CD4-positive, CD25-positive, alpha-beta regulatory T cell (primary cell): ENCODE measurements at regions not wholly inside any gene's neighbourhood (a gene's known extent, or its start where the extent isn't known, plus 50 kb on each side); places are given as distances from the start of the nearest gene placed in this dataset.

ENCODE experiments used
- ATAC-seq, 2 donors: fragments of 150-1000 bp; cut with Tn5 transposase; one replicate each; pipeline ENCODE4 v1.10.0; 2021; ENCODE audit warnings: low read depth in 2 of 2, moderate number of reproducible peaks in 2 of 2, moderate library complexity in 1 of 2
- DNase-seq, 3 donors: peaks; one replicate each; pipeline versions ENCODE4 v3.0.0 to v3.0.0-alpha.2; 2012 to 2022; ENCODE audit warnings: mixed read lengths in 1 of 3
- H3K27ac ChIP-seq: one replicate; pipeline ENCODE4 v1.7.0; 2013; ENCODE audit warnings: mild to moderate bottlenecking, low read length; ENCODE audit not compliant: insufficient read depth, poor library complexity, severe bottlenecking
- H3K27me3 ChIP-seq: one replicate; pipeline ENCODE4 v1.7.0; 2013; ENCODE audit warnings: low read length; ENCODE audit not compliant: control insufficient read depth, insufficient read depth
- H3K36me3 ChIP-seq: one replicate; pipeline ENCODE4 v1.7.0; 2013; ENCODE audit warnings: mild to moderate bottlenecking, low read length, moderate library complexity; ENCODE audit not compliant: control insufficient read depth, insufficient read depth
- H3K4me1 ChIP-seq: 2 replicates; pipeline ENCODE4 v1.7.0; 2013; ENCODE audit warnings: mild to moderate bottlenecking, low read length; ENCODE audit not compliant: insufficient read depth, control insufficient read depth, poor library complexity, severe bottlenecking
- H3K4me3 ChIP-seq: one replicate; pipeline ENCODE4 v1.7.0; 2013; ENCODE audit warnings: low read depth, mild to moderate bottlenecking, low read length, moderate library complexity
- H3K9me3 ChIP-seq, 2 experiments: 1 replicate in 1 of 2; 2 replicates in 1 of 2; pipeline ENCODE4 v1.7.0; 2013; ENCODE audit warnings: low read length in 2 of 2, mild to moderate bottlenecking in 1 of 2, moderate library complexity in 1 of 2; ENCODE audit not compliant: control insufficient read depth in 2 of 2
- H3K27ac Mint-ChIP-seq, 3 donors: one replicate each; pipeline ENCODE4 v1.8.0; 2020 to 2022; ENCODE audit warnings: mild to moderate bottlenecking in 3 of 3, mixed read lengths in 3 of 3, moderate library complexity in 2 of 3
- H3K27me3 Mint-ChIP-seq: one replicate; pipeline ENCODE4 v1.8.0; 2022; ENCODE audit warnings: mild to moderate bottlenecking, mixed read lengths
- H3K36me3 Mint-ChIP-seq: one replicate; pipeline ENCODE4 v1.8.0; 2020; ENCODE audit warnings: mixed read lengths
- H3K4me1 Mint-ChIP-seq, 4 donors: one replicate each; pipeline ENCODE4 v1.8.0; 2020 to 2022; ENCODE audit warnings: mixed read lengths in 4 of 4, mild to moderate bottlenecking in 1 of 4
- H3K4me3 Mint-ChIP-seq, 4 donors: one replicate each; pipeline ENCODE4 v1.8.0; 2020 to 2022; ENCODE audit warnings: mild to moderate bottlenecking in 4 of 4, mixed read lengths in 4 of 4, moderate library complexity in 3 of 4
- H3K9me3 Mint-ChIP-seq, 7 donors: one replicate each; pipeline ENCODE4 v1.8.0; 2020 to 2022; ENCODE audit warnings: mixed read lengths in 7 of 7, mild to moderate bottlenecking in 3 of 7, moderate library complexity in 2 of 7

DNA sequence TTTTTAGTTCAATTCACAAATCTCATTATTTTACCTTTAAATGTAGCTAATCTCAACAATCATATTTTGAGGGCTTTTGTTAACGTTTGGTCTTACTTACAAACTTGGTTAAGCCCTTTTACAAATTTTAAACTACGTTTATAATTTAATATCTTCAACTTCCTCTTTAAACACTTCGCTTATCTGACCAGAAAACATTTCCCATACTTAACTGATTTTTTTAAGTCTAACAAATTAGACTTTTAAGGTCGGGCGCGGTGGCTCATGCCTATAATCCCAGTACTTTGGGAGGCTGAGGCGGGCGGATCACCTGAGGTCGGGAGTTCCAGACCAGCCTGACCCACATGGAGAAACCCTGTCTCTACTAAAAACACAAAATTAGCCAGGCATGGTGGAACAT is 300.9 kb downstream of the LMX1A start:
- Mint-ChIP-seq H3K27ac (no peak overlapping the region), H3K4me1 (no peaks in the 10 kb centered on the region)

DNA sequence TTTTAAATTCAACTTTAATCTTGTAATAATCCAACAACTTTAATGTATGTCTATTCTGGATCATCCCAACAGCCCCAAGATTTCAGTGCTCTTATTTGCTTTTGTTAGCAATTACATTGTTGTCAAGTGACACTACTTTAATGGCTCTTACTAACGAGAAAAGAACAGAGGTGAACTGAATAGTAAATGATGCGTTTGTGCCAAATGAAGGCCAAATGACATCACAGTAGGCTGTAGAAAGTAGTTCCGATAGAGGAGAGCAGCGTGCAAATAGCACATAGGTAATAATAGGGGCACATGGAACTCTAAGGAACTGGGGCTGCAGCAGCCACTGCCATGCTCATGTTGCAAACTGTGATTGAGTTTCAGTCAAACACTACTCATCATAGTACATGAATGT is 301.9 kb downstream of the LMX1A start:
- no peaks in the 10 kb centered on the region for H3K4me1 ChIP-seq
- H3K9me3 ChIP-seq = no peaks in the 10 kb centered on the region
- no peaks in the 10 kb centered on the region for H3K27me3 ChIP-seq
- Mint-ChIP-seq H3K36me3 (no peaks in the 10 kb centered on the region), H3K9me3 (peaks cover 0 to 2% (median 0%) of the 10 kb centered on the region in 7 donors), H3K27ac (no peak overlapping the region), H3K4me3 (no peak overlapping the region), H3K4me1 (no peaks in the 10 kb centered on the region), H3K27me3 (peaks cover 6% of the 10 kb centered on the region)
- no peak overlapping the region for H3K27ac ChIP-seq
- H3K4me3 ChIP-seq = no peak overlapping the region
- no peaks in the 10 kb centered on the region for H3K36me3 ChIP-seq
- ATAC-seq (no peak), DNase-seq (no peak)

More for the DNA sequence above, 300.9 kb downstream of the LMX1A start:
- H3K4me3 Mint-ChIP-seq = no peak overlapping the region
- DNase-seq (no peak), ATAC-seq (no peak)
- Histone ChIP-seq H3K4me1 (no peaks in the 10 kb centered on the region), H3K4me3 (no peak overlapping the region), H3K27ac (no peak overlapping the region), H3K36me3 (no peaks in the 10 kb centered on the region), H3K9me3 (no peaks in the 10 kb centered on the region), H3K27me3 (no peaks in the 10 kb centered on the region)
- peaks cover 0 to under 1% (median 0%) of the 10 kb centered on the region in 7 donors for H3K9me3 Mint-ChIP-seq
- peaks cover under 1% of the 10 kb centered on the region for H3K27me3 Mint-ChIP-seq
- no peaks in the 10 kb centered on the region for H3K36me3 Mint-ChIP-seq

DNA sequence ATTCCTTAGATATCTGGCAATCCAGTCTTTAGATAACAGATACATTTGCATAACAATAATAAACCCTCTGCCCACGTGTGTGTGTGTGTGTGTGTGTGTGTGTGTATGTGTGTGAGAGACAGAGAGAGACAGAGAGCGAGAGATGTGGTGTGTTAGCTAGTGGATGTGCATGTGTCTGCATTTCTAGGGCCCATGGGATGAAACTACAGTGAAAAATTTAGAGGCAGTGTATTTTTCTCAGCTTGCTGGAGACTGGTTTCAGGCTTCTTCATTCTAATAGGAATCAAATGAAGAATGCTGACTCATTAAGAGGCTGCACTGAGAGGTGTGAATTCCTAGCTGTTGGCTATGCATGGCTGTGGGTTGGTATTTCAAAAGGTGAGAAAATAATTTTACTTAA is 303.2 kb downstream of the LMX1A start:
- H3K27me3 Mint-ChIP-seq = peaks cover 6% of the 10 kb centered on the region
- H3K36me3 ChIP-seq = no peaks in the 10 kb centered on the region
- no peaks in the 10 kb centered on the region for H3K9me3 ChIP-seq
- H3K4me3 Mint-ChIP-seq = no peak overlapping the region
- ATAC-seq (no peak), DNase-seq (no peak)
- H3K36me3 Mint-ChIP-seq = no peaks in the 10 kb centered on the region
- H3K4me3 ChIP-seq = no peak overlapping the region
- peaks cover 0 to 2% (median 0%) of the 10 kb centered on the region in 7 donors for H3K9me3 Mint-ChIP-seq
- H3K27ac Mint-ChIP-seq = no peak overlapping the region
- H3K27me3 ChIP-seq = no peaks in the 10 kb centered on the region
- H3K4me1 Mint-ChIP-seq = no peaks in the 10 kb centered on the region
- no peak overlapping the region for H3K27ac ChIP-seq
- H3K4me1 ChIP-seq = no peaks in the 10 kb centered on the region

DNA sequence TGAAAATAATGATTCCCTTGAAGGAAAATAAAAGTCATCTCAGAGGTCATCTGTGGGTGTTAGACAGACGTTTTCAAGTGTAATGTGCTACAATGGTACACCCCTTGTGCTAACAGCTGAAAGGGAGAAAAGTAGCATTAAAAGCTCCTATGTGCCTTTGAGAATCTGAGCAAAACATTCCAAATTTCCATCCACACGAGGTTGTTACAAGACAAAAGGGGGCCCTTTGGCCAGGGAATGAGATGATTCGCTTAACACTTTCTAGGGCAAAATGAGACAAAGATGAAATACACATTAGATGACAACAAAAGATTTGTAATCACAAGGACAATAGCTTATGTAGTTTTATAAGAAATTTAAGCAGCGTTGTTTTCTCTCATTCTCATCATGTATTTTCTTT is 303.6 kb downstream of the LMX1A start:
- Mint-ChIP-seq H3K27me3 (peaks cover 6% of the 10 kb centered on the region), H3K36me3 (no peaks in the 10 kb centered on the region), H3K9me3 (peaks cover 0 to 2% (median 0%) of the 10 kb centered on the region in 7 donors), H3K27ac (no peak overlapping the region), H3K4me1 (no peaks in the 10 kb centered on the region), H3K4me3 (no peak overlapping the region)
- Histone ChIP-seq H3K27ac (no peak overlapping the region), H3K36me3 (no peaks in the 10 kb centered on the region), H3K27me3 (no peaks in the 10 kb centered on the region), H3K4me3 (no peak overlapping the region), H3K9me3 (no peaks in the 10 kb centered on the region), H3K4me1 (no peaks in the 10 kb centered on the region)
- ATAC-seq (no peak), DNase-seq (no peak)

DNA sequence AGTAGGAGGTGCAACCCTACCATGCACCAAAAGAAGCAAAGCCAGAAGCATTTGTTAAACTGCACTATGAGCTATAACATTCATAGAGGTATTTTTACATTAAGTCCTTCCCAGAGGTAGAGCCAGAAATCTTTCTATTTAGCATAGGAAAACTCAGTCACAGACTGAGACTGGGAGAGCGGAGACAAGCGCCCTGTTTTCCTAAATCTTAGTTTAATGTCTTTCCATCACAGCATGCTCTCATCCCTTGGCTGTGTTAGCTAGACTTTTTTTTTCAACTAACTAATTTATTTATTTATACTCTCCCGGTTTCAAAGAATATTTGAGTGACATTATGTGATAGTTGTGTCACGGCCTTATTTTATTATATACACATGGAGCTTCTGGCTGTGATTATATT is 304.1 kb downstream of the LMX1A start:
- Mint-ChIP-seq H3K4me1 (no peaks in the 10 kb centered on the region), H3K27me3 (peaks cover 6% of the 10 kb centered on the region), H3K4me3 (no peak overlapping the region), H3K27ac (no peak overlapping the region), H3K36me3 (no peaks in the 10 kb centered on the region), H3K9me3 (peaks cover 0 to 2% (median 0%) of the 10 kb centered on the region in 7 donors)
- no peaks in the 10 kb centered on the region for H3K4me1 ChIP-seq
- H3K9me3 ChIP-seq = no peaks in the 10 kb centered on the region
- H3K27ac ChIP-seq = no peak overlapping the region
- H3K4me3 ChIP-seq = no peak overlapping the region
- no peaks in the 10 kb centered on the region for H3K36me3 ChIP-seq
- H3K27me3 ChIP-seq = no peaks in the 10 kb centered on the region
- DNase-seq (no peak), ATAC-seq (no peak)

- Histone ChIP-seq H3K27me3 (no peaks in the 10 kb centered on the region), H3K9me3 (no peaks in the 10 kb centered on the region), H3K4me1 (no peaks in the 10 kb centered on the region), H3K36me3 (no peaks in the 10 kb centered on the region), H3K27ac (no peak overlapping the region), H3K4me3 (no peak overlapping the region)
- H3K9me3 Mint-ChIP-seq = peaks cover 0 to 2% (median 0%) of the 10 kb centered on the region in 7 donors
- peaks cover 6% of the 10 kb centered on the region for H3K27me3 Mint-ChIP-seq
- no peak overlapping the region for H3K27ac Mint-ChIP-seq
- DNase-seq (no peak), ATAC-seq (no peak)
- no peaks in the 10 kb centered on the region for H3K36me3 Mint-ChIP-seq
- H3K4me3 Mint-ChIP-seq = no peak overlapping the region
- H3K4me1 Mint-ChIP-seq = no peaks in the 10 kb centered on the region
Observed at GRCh38 chr1:165050246-165050645, 306.3 kb downstream of the LMX1A start.

DNA sequence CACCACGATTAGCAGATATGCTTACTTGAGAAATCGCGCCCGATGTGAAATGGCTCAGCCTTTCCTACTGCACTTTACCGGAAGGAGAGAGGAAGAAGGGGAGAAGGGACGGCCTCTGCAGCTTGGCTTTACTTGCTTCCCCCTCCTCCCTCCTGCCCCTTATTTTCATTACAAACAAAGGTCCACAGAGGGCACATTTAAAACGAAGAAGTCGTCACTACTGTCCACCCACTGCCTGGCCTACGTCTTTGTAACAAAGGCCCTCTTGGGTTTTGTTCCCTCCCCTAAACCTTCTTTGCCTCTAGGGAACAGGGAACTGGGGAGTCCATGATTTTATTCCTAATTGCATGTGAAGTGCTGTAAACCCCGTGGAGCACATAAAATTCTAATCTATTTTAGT is 308.5 kb downstream of the LMX1A start:
- no peaks in the 10 kb centered on the region for H3K36me3 Mint-ChIP-seq
- H3K4me1 Mint-ChIP-seq = no peaks in the 10 kb centered on the region
- Histone ChIP-seq H3K9me3 (no peaks in the 10 kb centered on the region), H3K36me3 (no peaks in the 10 kb centered on the region), H3K4me3 (no peak overlapping the region), H3K4me1 (no peaks in the 10 kb centered on the region), H3K27me3 (no peaks in the 10 kb centered on the region), H3K27ac (no peak overlapping the region)
- ATAC-seq (no peak), DNase-seq (no peak)
- H3K27ac Mint-ChIP-seq = no peak overlapping the region
- H3K4me3 Mint-ChIP-seq = no peak overlapping the region
- peaks cover 6% of the 10 kb centered on the region for H3K27me3 Mint-ChIP-seq
- H3K9me3 Mint-ChIP-seq = peaks cover 0 to 2% (median 0%) of the 10 kb centered on the region in 7 donors

DNA sequence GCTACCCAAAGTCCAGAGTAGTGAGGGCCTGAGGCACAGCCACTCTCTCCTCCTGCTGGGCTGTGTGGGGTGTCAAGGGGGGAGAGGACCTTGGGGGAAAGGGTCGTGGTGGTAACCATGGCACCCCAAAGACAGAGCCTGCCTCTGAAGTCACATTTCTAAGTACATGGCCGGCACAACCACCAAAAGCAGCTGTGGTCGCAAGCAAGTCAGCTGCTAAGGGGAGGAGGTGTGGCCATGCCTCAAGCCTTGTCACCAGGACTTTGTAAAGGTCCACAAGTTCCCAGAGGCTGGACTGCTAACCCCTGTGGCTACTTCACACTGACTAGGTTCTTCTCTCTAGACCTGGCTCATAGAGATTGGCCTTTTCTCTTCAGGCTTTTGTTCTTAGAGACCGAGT is 310.6 kb downstream of the LMX1A start:
- Mint-ChIP-seq H3K4me3 (no peak overlapping the region), H3K4me1 (no peaks in the 10 kb centered on the region), H3K27me3 (peaks cover 6% of the 10 kb centered on the region), H3K9me3 (peaks cover 0 to 2% (median 0%) of the 10 kb centered on the region in 7 donors), H3K36me3 (no peaks in the 10 kb centered on the region), H3K27ac (no peak overlapping the region)
- no peak overlapping the region for H3K4me3 ChIP-seq
- ATAC-seq (no peak), DNase-seq (no peak)
- H3K27ac ChIP-seq = no peak overlapping the region
- no peaks in the 10 kb centered on the region for H3K36me3 ChIP-seq
- no peaks in the 10 kb centered on the region for H3K9me3 ChIP-seq
- H3K27me3 ChIP-seq = no peaks in the 10 kb centered on the region
- H3K4me1 ChIP-seq = no peaks in the 10 kb centered on the region
